Large intestine (tissue), 3 donors: ENCODE measurements at regions not wholly inside any gene's neighbourhood (a gene's known extent, or its start where the extent isn't known, plus 50 kb on each side); places are given as distances from the start of the nearest gene placed in this dataset.
"Not testable (repeated sequence)": the region's sequence is repeated elsewhere in the genome, so short reads cannot be mapped to it uniquely, and the experiment has no call there.

Source experiments
- DNase-seq, 2 donors: peaks; one replicate each; pipeline versions ENCODE4 v3.0.0 to v3.0.0-alpha.2; 2013
- H3K27ac ChIP-seq: one replicate; pipeline ENCODE4 v1.5.1; 2013; ENCODE audit warnings: low read length
- H3K27me3 ChIP-seq: 2 replicates; pipeline ENCODE4 v1.6.1; 2013; ENCODE audit warnings: low read length; ENCODE audit not compliant: control insufficient read depth, insufficient read depth
- H3K36me3 ChIP-seq: 2 replicates; pipeline ENCODE4 v1.6.1; 2013; ENCODE audit warnings: low read length; ENCODE audit not compliant: control insufficient read depth, insufficient read depth
- H3K4me1 ChIP-seq: one replicate; pipeline ENCODE4 v1.6.1; 2013; ENCODE audit warnings: low read length; ENCODE audit not compliant: control insufficient read depth, insufficient read depth
- H3K4me3 ChIP-seq: one replicate; pipeline ENCODE4 v1.5.1; 2013; ENCODE audit warnings: low read length
- H3K9me3 ChIP-seq: one replicate; pipeline ENCODE4 v1.6.1; 2013; ENCODE audit warnings: mild to moderate bottlenecking, low read depth, low read length, moderate library complexity; ENCODE audit not compliant: control insufficient read depth
- WGBS: methylation state at CpG from one replicate; pipeline ENCODE4 v1.1.5; 2013; ENCODE audit warnings: low lambda C conversion rate; ENCODE audit not compliant: insufficient coverage; 5-methylcytosine and 5-hydroxymethylcytosine counted together

GRCh38 chr1:5731110-5731423, 261.2 kb downstream of the NPHP4 start:
- no peaks in the 10 kb centered on the region for H3K36me3 ChIP-seq
- no peaks in the 10 kb centered on the region for H3K27me3 ChIP-seq
- H3K9me3 ChIP-seq: no peaks in the 10 kb centered on the region
- H3K4me3 ChIP-seq: no peak overlapping the region
- no peak for DNase-seq
- H3K4me1 ChIP-seq: peaks cover 4% of the 10 kb centered on the region
- no CpG with 5 or more reads among the region's 5 CpGs for WGBS
- H3K27ac ChIP-seq: no peak overlapping the region

- H3K4me3 ChIP-seq: no peak overlapping the region
- no peaks in the 10 kb centered on the region for H3K36me3 ChIP-seq
- no peaks in the 10 kb centered on the region for H3K27me3 ChIP-seq
- DNase-seq: no peak
- H3K9me3 ChIP-seq: no peaks in the 10 kb centered on the region
- H3K4me1 ChIP-seq: peaks cover 4% of the 10 kb centered on the region
- H3K27ac ChIP-seq: no peak overlapping the region
- no CpG with 5 or more reads among the region's 16 CpGs for WGBS
Measured at GRCh38 chr1:5730272-5731109, 261.7 kb downstream of the NPHP4 start.

- no peaks in the 10 kb centered on the region for H3K27me3 ChIP-seq
- no CpG with 5 or more reads among the region's 4 CpGs for WGBS
- no peak overlapping the region for H3K4me3 ChIP-seq
- H3K9me3 ChIP-seq: no peaks in the 10 kb centered on the region
- peaks cover 4% of the 10 kb centered on the region for H3K4me1 ChIP-seq
- H3K27ac ChIP-seq: no peak overlapping the region
- no peak for DNase-seq
- no peaks in the 10 kb centered on the region for H3K36me3 ChIP-seq
Measured at GRCh38 chr1:5729636-5730145, 262.5 kb downstream of the NPHP4 start.

GRCh38 chr1:5728663-5729355, 263.4 kb downstream of the NPHP4 start:
- no peak overlapping the region for H3K4me3 ChIP-seq
- H3K9me3 ChIP-seq: no peaks in the 10 kb centered on the region
- peaks cover 4% of the 10 kb centered on the region for H3K4me1 ChIP-seq
- H3K27me3 ChIP-seq: no peaks in the 10 kb centered on the region
- H3K36me3 ChIP-seq: no peaks in the 10 kb centered on the region
- peak in 1 of 2 donors; percentile 20 for DNase-seq
- no peak overlapping the region for H3K27ac ChIP-seq
- WGBS: no CpG with 5 or more reads among the region's 5 CpGs

- no CpG with 5 or more reads among the region's 17 CpGs for WGBS
- no peak for DNase-seq
- Histone ChIP-seq H3K27me3 (no peaks in the 10 kb centered on the region), H3K9me3 (no peaks in the 10 kb centered on the region), H3K4me1 (peaks cover 4% of the 10 kb centered on the region), H3K36me3 (no peaks in the 10 kb centered on the region), H3K27ac (no peak overlapping the region), H3K4me3 (no peak overlapping the region)
Measured at GRCh38 chr1:5727871-5728643, 264.2 kb downstream of the NPHP4 start.

DNA sequence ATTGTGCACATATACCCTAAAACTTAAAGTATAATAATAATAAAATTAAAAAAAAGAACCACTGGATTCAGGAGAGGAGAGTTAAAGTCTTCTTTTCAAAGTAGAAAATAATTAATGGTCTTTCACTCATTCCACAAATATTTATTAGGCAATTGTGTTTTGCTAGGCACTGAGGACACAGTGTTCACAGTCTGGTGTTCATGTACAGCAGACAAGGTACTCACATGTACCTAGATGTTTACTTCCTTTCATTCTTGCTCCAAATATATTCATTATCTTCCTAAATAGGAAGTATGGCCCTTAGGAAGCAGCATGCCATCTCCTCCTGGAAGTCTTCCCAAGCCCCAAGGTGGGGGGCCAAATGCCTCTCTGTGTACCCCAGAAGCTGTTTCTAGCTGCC, 265.0 kb downstream of the NPHP4 start:
- no peaks in the 10 kb centered on the region for H3K27me3 ChIP-seq
- DNase-seq: no peak
- peaks cover 4% of the 10 kb centered on the region for H3K4me1 ChIP-seq
- no peak overlapping the region for H3K27ac ChIP-seq
- no peaks in the 10 kb centered on the region for H3K36me3 ChIP-seq
- H3K4me3 ChIP-seq: no peak overlapping the region
- no peaks in the 10 kb centered on the region for H3K9me3 ChIP-seq

- not testable (repeated sequence) for H3K27me3 ChIP-seq
Measured at GRCh38 chr1:5726586-5727184, 265.5 kb downstream of the NPHP4 start.

GRCh38 chr1:5725855-5726585, 266.2 kb downstream of the NPHP4 start:
- H3K27ac ChIP-seq: no peak overlapping the region
- no CpG with 5 or more reads among the region's 14 CpGs for WGBS
- no peak overlapping the region for H3K4me3 ChIP-seq
- H3K4me1 ChIP-seq: peaks cover 4% of the 10 kb centered on the region
- H3K27me3 ChIP-seq: no peaks in the 10 kb centered on the region
- H3K36me3 ChIP-seq: no peaks in the 10 kb centered on the region
- no peak for DNase-seq
- H3K9me3 ChIP-seq: no peaks in the 10 kb centered on the region

More at GRCh38 chr1:5726586-5727184, 265.5 kb downstream of the NPHP4 start:
- not testable (repeated sequence) for DNase-seq, H3K4me3 ChIP-seq, H3K9me3 ChIP-seq, H3K36me3 ChIP-seq, H3K27ac ChIP-seq, H3K4me1 ChIP-seq
- no CpG with 5 or more reads among the region's 13 CpGs for WGBS

DNA sequence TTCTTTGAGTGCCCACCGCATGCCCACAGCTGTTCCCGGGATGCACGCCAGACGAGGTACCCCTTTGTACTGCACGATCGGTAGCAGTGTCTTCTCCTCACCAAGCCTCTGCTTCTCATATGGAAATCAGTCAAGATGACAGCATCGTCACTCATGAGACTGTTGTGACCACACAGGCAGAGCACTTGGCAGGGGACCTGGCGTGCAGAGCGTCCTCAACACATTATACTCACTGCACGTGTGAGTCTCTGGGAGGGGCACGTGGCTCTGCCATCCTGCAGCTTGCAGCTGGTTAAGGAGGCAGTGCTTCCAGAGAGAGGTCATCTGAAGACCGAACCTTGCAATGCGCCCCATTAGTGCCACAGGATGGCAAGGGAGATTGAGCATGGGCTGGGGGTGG, 266.8 kb downstream of the NPHP4 start:
- Histone ChIP-seq H3K27ac (no peak overlapping the region), H3K4me3 (no peak overlapping the region), H3K36me3 (no peaks in the 10 kb centered on the region), H3K4me1 (peaks cover 4% of the 10 kb centered on the region), H3K9me3 (no peaks in the 10 kb centered on the region), H3K27me3 (no peaks in the 10 kb centered on the region)
- no CpG with 5 or more reads among the region's 13 CpGs for WGBS
- no peak for DNase-seq
